ENCODE measurements at regions not wholly inside any gene's neighbourhood (a gene's known extent, or its start where the extent isn't known, plus 50 kb on each side); places are given as distances from the start of the nearest gene placed in this dataset.

GRCh38 chr6:152905551-152906299, 77.1 kb downstream of the FBXO5 start:
- no peak for DNase-seq

GRCh38 chr6:152909241-152909640, 73.6 kb downstream of the FBXO5 start:
- no peak for DNase-seq

GRCh38 chr6:152916035-152916434, 66.8 kb downstream of the FBXO5 start:
- DNase-seq, result no peak

GRCh38 chr6:152918991-152919390, 63.9 kb downstream of the FBXO5 start:
- no peak for DNase-seq

GRCh38 chr6:152920016-152920415, 62.8 kb downstream of the FBXO5 start:
- no peak for DNase-seq

Measured in KG1 (cell line).